ENCODE measurements at regions not wholly inside any gene's neighbourhood (a gene's known extent, or its start where the extent isn't known, plus 50 kb on each side); places are given as distances from the start of the nearest gene placed in this dataset.
A peak's percentile ranks its signal among the peaks of the same experiment; 100 is the strongest.
"Not testable (repeated sequence)": the region's sequence is repeated elsewhere in the genome, so short reads cannot be mapped to it uniquely, and the experiment has no call there.

GRCh38 chrX:7617994-7618393, 225.0 kb upstream of the VCX start:
- H3K4me1 ChIP-seq (ENCODE audit: insufficient read depth, low read length): no peaks in the 10 kb centered on the region
- no peaks in the 10 kb centered on the region for H3K9me3 ChIP-seq (ENCODE audit: low read length)
- no peaks in the 10 kb centered on the region for H3K27me3 ChIP-seq (ENCODE audit: insufficient read depth, low read length)
- H3K4me3 ChIP-seq (ENCODE audit: low read length): no peak overlapping the region
- H2AFZ ChIP-seq (ENCODE audit: low read depth, low read length): no peak overlapping the region
- H3K36me3 ChIP-seq (ENCODE audit: insufficient read depth, low read length): no peaks in the 10 kb centered on the region

DNA sequence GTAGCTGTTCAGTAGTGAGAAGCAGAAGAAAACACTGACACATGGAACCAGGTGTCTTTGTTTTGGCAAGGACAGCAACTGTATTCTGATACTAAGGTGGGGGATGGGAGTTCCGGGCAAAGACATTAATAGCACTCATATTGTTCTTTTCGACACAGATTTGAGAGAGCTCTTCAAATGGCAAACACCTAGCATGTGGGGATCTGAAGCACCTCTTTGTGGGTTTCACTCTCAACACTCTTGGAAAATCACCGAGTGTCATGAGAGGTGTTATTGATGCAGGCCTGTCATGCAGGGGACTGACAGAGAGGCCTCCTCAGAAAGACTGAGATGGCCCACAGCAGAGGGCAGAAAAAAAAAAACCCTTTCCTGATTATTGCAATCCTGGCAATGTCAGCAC, 228.4 kb upstream of the VCX start:
- no peaks in the 10 kb centered on the region for H3K27me3 ChIP-seq (ENCODE audit: insufficient read depth, low read length)
- H2AFZ ChIP-seq (ENCODE audit: low read depth, low read length): no peak overlapping the region
- H3K9me3 ChIP-seq (ENCODE audit: low read length): no peaks in the 10 kb centered on the region
- H3K4me1 ChIP-seq (ENCODE audit: insufficient read depth, low read length): no peaks in the 10 kb centered on the region
- no peak overlapping the region for H3K4me3 ChIP-seq (ENCODE audit: low read length)
- no peaks in the 10 kb centered on the region for H3K36me3 ChIP-seq (ENCODE audit: insufficient read depth, low read length)

- not testable (repeated sequence) for H3K4me1 ChIP-seq (ENCODE audit: insufficient read depth, low read length); H3K4me3 ChIP-seq (ENCODE audit: low read length); H2AFZ ChIP-seq (ENCODE audit: low read depth, low read length); H3K36me3 ChIP-seq (ENCODE audit: insufficient read depth, low read length); H3K27me3 ChIP-seq (ENCODE audit: insufficient read depth, low read length); H3K9me3 ChIP-seq (ENCODE audit: low read length)
These were observed 234.3 kb upstream of the VCX start for GRCh38 chrX:7608625-7609024.

DNA sequence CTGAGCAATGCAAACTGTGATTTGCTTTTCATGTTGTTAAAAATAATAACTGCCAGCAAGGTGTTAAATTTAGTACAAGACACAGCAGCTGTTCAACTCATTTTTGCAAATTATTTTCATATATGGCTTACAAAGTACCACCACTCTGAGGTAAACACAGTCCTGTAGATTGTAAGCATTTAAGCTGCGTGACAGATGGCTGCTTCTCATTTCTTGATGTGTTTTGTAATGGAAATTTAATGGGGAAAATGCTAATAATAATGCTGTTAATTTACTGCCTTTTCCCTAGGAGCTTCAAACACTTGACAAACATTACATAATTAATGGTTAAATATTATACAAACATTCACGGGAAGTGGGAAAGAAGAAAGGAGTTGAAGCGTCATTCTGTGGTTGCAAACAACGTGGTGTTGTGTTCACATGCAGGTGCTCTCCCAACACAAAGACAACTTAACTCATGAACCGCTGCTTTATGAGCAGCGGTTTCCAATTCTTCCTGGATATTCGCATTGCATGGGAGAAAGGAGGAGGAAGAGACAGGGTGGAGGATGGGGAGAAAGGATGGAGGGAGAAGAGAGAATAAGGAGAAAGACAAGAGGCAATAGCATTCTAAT, 236.8 kb upstream of the VCX start:
- H3K4me3 ChIP-seq (ENCODE audit: low read length): no peak overlapping the region
- H3K4me1 ChIP-seq (ENCODE audit: insufficient read depth, low read length): no peaks in the 10 kb centered on the region
- peaks cover 3% of the 10 kb centered on the region for H3K9me3 ChIP-seq (ENCODE audit: low read length)
- no peak overlapping the region for H2AFZ ChIP-seq (ENCODE audit: low read depth, low read length)
- no peaks in the 10 kb centered on the region for H3K36me3 ChIP-seq (ENCODE audit: insufficient read depth, low read length)
- no peaks in the 10 kb centered on the region for H3K27me3 ChIP-seq (ENCODE audit: insufficient read depth, low read length)

DNA sequence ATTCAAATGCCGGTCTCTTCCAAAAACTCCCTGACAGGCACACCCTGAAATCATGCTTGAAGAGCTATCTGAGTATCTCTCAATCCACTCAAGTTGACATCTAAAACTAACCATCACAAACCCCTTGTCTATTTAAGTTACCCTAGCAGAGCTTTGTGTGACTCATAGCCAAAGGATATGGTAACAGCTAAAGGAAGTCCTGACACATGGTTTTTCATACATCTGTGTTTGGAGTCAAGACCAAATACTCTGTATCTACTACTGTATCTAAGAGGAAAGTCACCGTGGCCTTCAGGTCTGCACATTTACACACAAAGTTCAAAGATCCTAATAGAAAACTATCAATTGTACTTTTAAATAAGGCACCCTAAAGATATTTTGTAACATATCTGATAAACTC, 239.6 kb upstream of the VCX start:
- H3K36me3 ChIP-seq (ENCODE audit: insufficient read depth, low read length): no peaks in the 10 kb centered on the region
- H3K9me3 ChIP-seq (ENCODE audit: low read length): peaks cover 3% of the 10 kb centered on the region
- H2AFZ ChIP-seq (ENCODE audit: low read depth, low read length): no peak overlapping the region
- no peaks in the 10 kb centered on the region for H3K4me1 ChIP-seq (ENCODE audit: insufficient read depth, low read length)
- no peak overlapping the region for H3K4me3 ChIP-seq (ENCODE audit: low read length)
- H3K27me3 ChIP-seq (ENCODE audit: insufficient read depth, low read length): no peaks in the 10 kb centered on the region

GRCh38 chrX:7596822-7597221, 246.1 kb upstream of the VCX start:
- Histone ChIP-seq H3K4me1 (ENCODE audit: insufficient read depth, low read length) (no peaks in the 10 kb centered on the region), H3K27me3 (ENCODE audit: insufficient read depth, low read length) (no peaks in the 10 kb centered on the region), H3K4me3 (ENCODE audit: low read length) (no peak overlapping the region), H2AFZ (ENCODE audit: low read depth, low read length) (no peak overlapping the region), H3K36me3 (ENCODE audit: insufficient read depth, low read length) (no peaks in the 10 kb centered on the region), H3K9me3 (ENCODE audit: low read length) (no peaks in the 10 kb centered on the region)

GRCh38 chrX:7593370-7593769, 249.6 kb upstream of the VCX start:
- H3K9me3 ChIP-seq (ENCODE audit: low read length); H3K27me3 ChIP-seq (ENCODE audit: insufficient read depth, low read length); H3K36me3 ChIP-seq (ENCODE audit: insufficient read depth, low read length); H3K4me1 ChIP-seq (ENCODE audit: insufficient read depth, low read length): not testable (repeated sequence)
- Histone ChIP-seq H3K4me3 (ENCODE audit: low read length) (peak overlapping the region; percentile 16), H2AFZ (ENCODE audit: low read depth, low read length) (peak overlapping the region; percentile 19)

DNA sequence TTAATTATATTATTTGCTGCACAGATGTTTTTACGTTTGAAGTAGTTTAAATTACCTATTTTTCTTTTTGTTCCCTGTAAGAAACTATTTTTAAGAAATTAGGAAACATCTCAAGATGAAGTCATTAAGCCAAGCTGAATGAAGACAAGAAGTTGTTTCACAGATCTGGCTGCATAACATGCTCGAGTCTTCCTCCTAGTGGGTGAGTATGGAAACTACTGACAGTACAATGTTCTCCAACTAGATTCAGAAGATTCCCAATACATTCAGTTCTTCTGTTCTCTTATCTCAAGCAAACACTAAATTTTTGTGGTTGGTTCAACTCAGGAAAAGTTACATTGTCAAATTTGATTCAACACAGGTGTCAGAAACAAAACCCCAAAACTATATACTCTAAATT, 256.8 kb upstream of the VCX start:
- H3K9me3 ChIP-seq (ENCODE audit: low read length): no peaks in the 10 kb centered on the region

GRCh38 chrX:7582191-7582590, 260.8 kb upstream of the VCX start:
- H2AFZ ChIP-seq (ENCODE audit: low read depth, low read length): no peak overlapping the region
- H3K4me1 ChIP-seq (ENCODE audit: insufficient read depth, low read length): peaks cover 2% of the 10 kb centered on the region
- H3K9me3 ChIP-seq (ENCODE audit: low read length): no peaks in the 10 kb centered on the region
- H3K4me3 ChIP-seq (ENCODE audit: low read length): no peak overlapping the region
- H3K36me3 ChIP-seq (ENCODE audit: insufficient read depth, low read length): no peaks in the 10 kb centered on the region
- no peaks in the 10 kb centered on the region for H3K27me3 ChIP-seq (ENCODE audit: insufficient read depth, low read length)

More for the DNA sequence above, 256.8 kb upstream of the VCX start:
- Histone ChIP-seq H3K27me3 (ENCODE audit: insufficient read depth, low read length) (no peaks in the 10 kb centered on the region), H2AFZ (ENCODE audit: low read depth, low read length) (no peak overlapping the region), H3K4me3 (ENCODE audit: low read length) (no peak overlapping the region), H3K36me3 (ENCODE audit: insufficient read depth, low read length) (no peaks in the 10 kb centered on the region), H3K4me1 (ENCODE audit: insufficient read depth, low read length) (peaks cover 2% of the 10 kb centered on the region)

- Histone ChIP-seq H3K9me3 (ENCODE audit: low read length) (no peaks in the 10 kb centered on the region), H3K27me3 (ENCODE audit: insufficient read depth, low read length) (no peaks in the 10 kb centered on the region), H3K4me3 (ENCODE audit: low read length) (no peak overlapping the region), H3K36me3 (ENCODE audit: insufficient read depth, low read length) (no peaks in the 10 kb centered on the region), H3K4me1 (ENCODE audit: insufficient read depth, low read length) (peaks cover 2% of the 10 kb centered on the region), H2AFZ (ENCODE audit: low read depth, low read length) (no peak overlapping the region)
These were observed 262.8 kb upstream of the VCX start for GRCh38 chrX:7580127-7580526.

- no peak overlapping the region for H2AFZ ChIP-seq (ENCODE audit: low read depth, low read length)
- H3K4me1 ChIP-seq (ENCODE audit: insufficient read depth, low read length): no peaks in the 10 kb centered on the region
- H3K36me3 ChIP-seq (ENCODE audit: insufficient read depth, low read length): no peaks in the 10 kb centered on the region
- no peaks in the 10 kb centered on the region for H3K27me3 ChIP-seq (ENCODE audit: insufficient read depth, low read length)
- no peaks in the 10 kb centered on the region for H3K9me3 ChIP-seq (ENCODE audit: low read length)
- no peak overlapping the region for H3K4me3 ChIP-seq (ENCODE audit: low read length)
These were observed 268.6 kb upstream of the VCX start for GRCh38 chrX:7574325-7574724.

DNA sequence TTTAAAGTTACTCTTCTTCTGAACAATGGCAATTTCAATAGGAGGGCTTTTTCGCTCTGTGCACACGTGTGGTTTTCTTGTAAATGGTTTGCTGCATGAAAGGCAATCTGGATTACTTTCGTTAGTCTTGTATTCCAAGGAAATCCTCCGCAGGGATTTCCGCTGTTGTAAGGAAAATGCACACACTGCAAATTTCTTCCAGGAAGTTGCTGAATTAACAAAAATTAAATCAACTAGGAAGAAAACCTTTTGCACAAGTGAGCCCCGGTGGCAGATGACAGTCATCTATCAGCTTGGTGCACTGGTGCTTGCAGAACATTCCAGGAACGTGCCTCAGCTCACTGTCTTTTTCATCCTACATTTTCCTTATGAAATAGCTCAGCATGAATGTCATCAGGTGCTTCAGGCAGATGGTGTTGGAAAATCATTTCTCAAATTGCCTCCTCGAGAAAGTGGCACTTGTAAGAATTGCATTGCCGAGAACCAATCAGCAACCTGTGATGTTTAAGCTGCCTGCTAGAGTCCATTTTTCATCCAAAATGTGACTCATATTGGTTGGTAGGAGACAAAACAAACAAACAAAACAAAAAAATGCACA, 272.4 kb upstream of the VCX start:
- H2AFZ ChIP-seq (ENCODE audit: low read depth, low read length): no peak overlapping the region
- no peak overlapping the region for H3K4me3 ChIP-seq (ENCODE audit: low read length)
- H3K36me3 ChIP-seq (ENCODE audit: insufficient read depth, low read length): no peaks in the 10 kb centered on the region
- no peaks in the 10 kb centered on the region for H3K27me3 ChIP-seq (ENCODE audit: insufficient read depth, low read length)
- no peaks in the 10 kb centered on the region for H3K9me3 ChIP-seq (ENCODE audit: low read length)
- peaks cover 10% of the 10 kb centered on the region for H3K4me1 ChIP-seq (ENCODE audit: insufficient read depth, low read length)

- H2AFZ ChIP-seq (ENCODE audit: low read depth, low read length): no peak overlapping the region
- no peaks in the 10 kb centered on the region for H3K9me3 ChIP-seq (ENCODE audit: low read length)
- H3K36me3 ChIP-seq (ENCODE audit: insufficient read depth, low read length): no peaks in the 10 kb centered on the region
- H3K4me1 ChIP-seq (ENCODE audit: insufficient read depth, low read length): peaks cover 10% of the 10 kb centered on the region
- no peak overlapping the region for H3K4me3 ChIP-seq (ENCODE audit: low read length)
- H3K27me3 ChIP-seq (ENCODE audit: insufficient read depth, low read length): no peaks in the 10 kb centered on the region
These were observed 274.4 kb upstream of the VCX start for GRCh38 chrX:7568597-7568996.

DNA sequence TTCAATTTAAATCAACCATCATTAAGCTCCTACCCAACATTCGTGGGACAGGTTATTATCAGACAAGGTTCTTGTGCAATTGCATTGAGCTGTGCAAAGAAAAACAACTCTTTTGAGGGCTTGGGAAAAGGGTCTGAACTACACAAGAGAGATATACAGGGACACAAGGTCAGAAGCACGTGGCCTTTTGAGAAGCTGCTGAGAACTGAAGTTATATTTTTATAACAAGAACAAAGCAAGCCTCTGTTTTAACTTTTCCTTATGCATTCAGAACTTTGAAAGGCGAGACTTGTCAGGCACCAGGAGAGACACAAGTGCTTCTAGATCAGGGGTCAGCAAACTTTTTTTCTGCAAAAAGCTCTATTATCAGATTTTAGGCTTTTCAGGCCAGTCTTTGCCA, 274.8 kb upstream of the VCX start:
- H3K36me3 ChIP-seq (ENCODE audit: insufficient read depth, low read length): no peaks in the 10 kb centered on the region
- peaks cover 10% of the 10 kb centered on the region for H3K4me1 ChIP-seq (ENCODE audit: insufficient read depth, low read length)
- H3K9me3 ChIP-seq (ENCODE audit: low read length): no peaks in the 10 kb centered on the region
- no peak overlapping the region for H3K4me3 ChIP-seq (ENCODE audit: low read length)
- H3K27me3 ChIP-seq (ENCODE audit: insufficient read depth, low read length): no peaks in the 10 kb centered on the region
- H2AFZ ChIP-seq (ENCODE audit: low read depth, low read length): no peak overlapping the region

Data from neuron (in vitro differentiated cells).